ENCODE measurements at regions not wholly inside any gene's neighbourhood (a gene's known extent, or its start where the extent isn't known, plus 50 kb on each side); places are given as distances from the start of the nearest gene placed in this dataset.
A peak's percentile ranks its signal among the peaks of the same experiment; 100 is the strongest.
"Not testable (repeated sequence)": the region's sequence is repeated elsewhere in the genome, so short reads cannot be mapped to it uniquely, and the experiment has no call there.

- H3K27ac ChIP-seq (ENCODE audit: low read depth, low read length), result no peak overlapping the region
- H3K4me3 ChIP-seq (ENCODE audit: low read length in 3 of 3), result no peak overlapping the region
- peak overlapping the region in 1 of 3 donors; percentile 3 for H3K9ac ChIP-seq (ENCODE audit: low read depth in 1 of 3, low read length in 3 of 3)
Measured at GRCh38 chr4:53705151-53705764, 114.0 kb upstream of the LNX1 start.

GRCh38 chr4:53704329-53704728, 113.0 kb upstream of the LNX1 start:
- Histone ChIP-seq H3K27me3 (ENCODE audit: control insufficient read depth in 3 of 3, insufficient read depth in 3 of 3, low read length in 3 of 3) (peaks cover 0 to 5% (median 0%) of the 10 kb centered on the region in 3 donors), H3K9me3 (ENCODE audit: control insufficient read depth in 3 of 3, low read length in 3 of 3) (no peaks in the 10 kb centered on the region), H3K4me1 (ENCODE audit: control insufficient read depth in 3 of 3, insufficient read depth in 3 of 3, low read length in 3 of 3) (peaks cover 14 to 23% (median 17%) of the 10 kb centered on the region in 3 donors), H3K36me3 (ENCODE audit: control insufficient read depth in 3 of 3, insufficient read depth in 3 of 3, low read length in 3 of 3) (no peaks in the 10 kb centered on the region), H3K9ac (ENCODE audit: low read depth in 1 of 3, low read length in 3 of 3) (no peak overlapping the region), H3K27ac (ENCODE audit: low read depth, low read length) (no peak overlapping the region), H3K4me3 (ENCODE audit: low read length in 3 of 3) (no peak overlapping the region)

More at GRCh38 chr4:53705151-53705764, 114.0 kb upstream of the LNX1 start:
- peaks cover 0 to 5% (median 0%) of the 10 kb centered on the region in 3 donors for H3K27me3 ChIP-seq (ENCODE audit: control insufficient read depth in 3 of 3, insufficient read depth in 3 of 3, low read length in 3 of 3)
- peaks cover 14 to 23% (median 17%) of the 10 kb centered on the region in 3 donors for H3K4me1 ChIP-seq (ENCODE audit: control insufficient read depth in 3 of 3, insufficient read depth in 3 of 3, low read length in 3 of 3)
- H3K36me3 ChIP-seq (ENCODE audit: control insufficient read depth in 3 of 3, insufficient read depth in 3 of 3, low read length in 3 of 3), result no peaks in the 10 kb centered on the region
- H3K9me3 ChIP-seq (ENCODE audit: control insufficient read depth in 3 of 3, low read length in 3 of 3), result no peaks in the 10 kb centered on the region

GRCh38 chr4:53703267-53703655, 112.0 kb upstream of the LNX1 start:
- Histone ChIP-seq H3K36me3 (ENCODE audit: control insufficient read depth in 3 of 3, insufficient read depth in 3 of 3, low read length in 3 of 3) (no peaks in the 10 kb centered on the region), H3K9me3 (ENCODE audit: control insufficient read depth in 3 of 3, low read length in 3 of 3) (no peaks in the 10 kb centered on the region), H3K9ac (ENCODE audit: low read depth in 1 of 3, low read length in 3 of 3) (peak overlapping the region in 2 of 3 donors; percentile 44 to 62), H3K4me3 (ENCODE audit: low read length in 3 of 3) (peak overlapping the region; percentile 58 to 68 (median 62)), H3K27ac (ENCODE audit: low read depth, low read length) (peak overlapping the region; percentile 51), H3K4me1 (ENCODE audit: control insufficient read depth in 3 of 3, insufficient read depth in 3 of 3, low read length in 3 of 3) (peaks cover 14 to 23% (median 17%) of the 10 kb centered on the region in 3 donors), H3K27me3 (ENCODE audit: control insufficient read depth in 3 of 3, insufficient read depth in 3 of 3, low read length in 3 of 3) (peaks cover 0 to 5% (median 0%) of the 10 kb centered on the region in 3 donors)

- Histone ChIP-seq H3K9me3 (ENCODE audit: control insufficient read depth in 3 of 3, low read length in 3 of 3) (no peaks in the 10 kb centered on the region), H3K27me3 (ENCODE audit: control insufficient read depth in 3 of 3, insufficient read depth in 3 of 3, low read length in 3 of 3) (peaks cover 0 to 5% (median 0%) of the 10 kb centered on the region in 3 donors), H3K4me1 (ENCODE audit: control insufficient read depth in 3 of 3, insufficient read depth in 3 of 3, low read length in 3 of 3) (peaks cover 14 to 23% (median 17%) of the 10 kb centered on the region in 3 donors), H3K4me3 (ENCODE audit: low read length in 3 of 3) (peak overlapping the region; percentile 58 to 68 (median 62)), H3K9ac (ENCODE audit: low read depth in 1 of 3, low read length in 3 of 3) (peak overlapping the region in 2 of 3 donors; percentile 44 to 62), H3K27ac (ENCODE audit: low read depth, low read length) (peak overlapping the region; percentile 51), H3K36me3 (ENCODE audit: control insufficient read depth in 3 of 3, insufficient read depth in 3 of 3, low read length in 3 of 3) (no peaks in the 10 kb centered on the region)
Measured at GRCh38 chr4:53702334-53703266, 111.3 kb upstream of the LNX1 start.

- H3K27me3 ChIP-seq (ENCODE audit: control insufficient read depth in 3 of 3, insufficient read depth in 3 of 3, low read length in 3 of 3); H3K27ac ChIP-seq (ENCODE audit: low read depth, low read length); H3K4me3 ChIP-seq (ENCODE audit: low read length in 3 of 3); H3K9me3 ChIP-seq (ENCODE audit: control insufficient read depth in 3 of 3, low read length in 3 of 3); H3K36me3 ChIP-seq (ENCODE audit: control insufficient read depth in 3 of 3, insufficient read depth in 3 of 3, low read length in 3 of 3); H3K9ac ChIP-seq (ENCODE audit: low read depth in 1 of 3, low read length in 3 of 3): not testable (repeated sequence)
- peaks cover 14 to 23% (median 17%) of the 10 kb centered on the region in 3 donors for H3K4me1 ChIP-seq (ENCODE audit: control insufficient read depth in 3 of 3, insufficient read depth in 3 of 3, low read length in 3 of 3)
Measured at GRCh38 chr4:53701260-53701659, 110.0 kb upstream of the LNX1 start.

- not testable (repeated sequence) for H3K27ac ChIP-seq (ENCODE audit: low read depth, low read length); H3K36me3 ChIP-seq (ENCODE audit: control insufficient read depth in 3 of 3, insufficient read depth in 3 of 3, low read length in 3 of 3); H3K9me3 ChIP-seq (ENCODE audit: control insufficient read depth in 3 of 3, low read length in 3 of 3); H3K4me3 ChIP-seq (ENCODE audit: low read length in 3 of 3); H3K9ac ChIP-seq (ENCODE audit: low read depth in 1 of 3, low read length in 3 of 3); H3K27me3 ChIP-seq (ENCODE audit: control insufficient read depth in 3 of 3, insufficient read depth in 3 of 3, low read length in 3 of 3)
- peaks cover 14 to 17% (median 17%) of the 10 kb centered on the region in 3 donors for H3K4me1 ChIP-seq (ENCODE audit: control insufficient read depth in 3 of 3, insufficient read depth in 3 of 3, low read length in 3 of 3)
Measured at GRCh38 chr4:53699310-53699709, 108.0 kb upstream of the LNX1 start.

- no peaks in the 10 kb centered on the region for H3K4me1 ChIP-seq (ENCODE audit: control insufficient read depth in 3 of 3, insufficient read depth in 3 of 3, low read length in 3 of 3)
- H3K27me3 ChIP-seq (ENCODE audit: control insufficient read depth in 3 of 3, insufficient read depth in 3 of 3, low read length in 3 of 3), result no peaks in the 10 kb centered on the region
- H3K9ac ChIP-seq (ENCODE audit: low read depth in 1 of 3, low read length in 3 of 3), result no peak overlapping the region
- no peaks in the 10 kb centered on the region for H3K36me3 ChIP-seq (ENCODE audit: control insufficient read depth in 3 of 3, insufficient read depth in 3 of 3, low read length in 3 of 3)
- no peaks in the 10 kb centered on the region for H3K9me3 ChIP-seq (ENCODE audit: control insufficient read depth in 3 of 3, low read length in 3 of 3)
- H3K4me3 ChIP-seq (ENCODE audit: low read length in 3 of 3), result no peak overlapping the region
- H3K27ac ChIP-seq (ENCODE audit: low read depth, low read length), result no peak overlapping the region
Measured at GRCh38 chr4:53697016-53697685, 105.9 kb upstream of the LNX1 start.

GRCh38 chr4:53695540-53696463, 104.5 kb upstream of the LNX1 start:
- Histone ChIP-seq H3K4me3 (ENCODE audit: low read length in 3 of 3) (no peak overlapping the region), H3K4me1 (ENCODE audit: control insufficient read depth in 3 of 3, insufficient read depth in 3 of 3, low read length in 3 of 3) (no peaks in the 10 kb centered on the region), H3K27me3 (ENCODE audit: control insufficient read depth in 3 of 3, insufficient read depth in 3 of 3, low read length in 3 of 3) (no peaks in the 10 kb centered on the region), H3K9me3 (ENCODE audit: control insufficient read depth in 3 of 3, low read length in 3 of 3) (no peaks in the 10 kb centered on the region), H3K27ac (ENCODE audit: low read depth, low read length) (no peak overlapping the region), H3K36me3 (ENCODE audit: control insufficient read depth in 3 of 3, insufficient read depth in 3 of 3, low read length in 3 of 3) (no peaks in the 10 kb centered on the region), H3K9ac (ENCODE audit: low read depth in 1 of 3, low read length in 3 of 3) (no peak overlapping the region)

GRCh38 chr4:53694666-53695065, 103.4 kb upstream of the LNX1 start:
- Histone ChIP-seq H3K9ac (ENCODE audit: low read depth in 1 of 3, low read length in 3 of 3) (no peak overlapping the region), H3K9me3 (ENCODE audit: control insufficient read depth in 3 of 3, low read length in 3 of 3) (no peaks in the 10 kb centered on the region), H3K27me3 (ENCODE audit: control insufficient read depth in 3 of 3, insufficient read depth in 3 of 3, low read length in 3 of 3) (no peaks in the 10 kb centered on the region), H3K4me3 (ENCODE audit: low read length in 3 of 3) (no peak overlapping the region), H3K36me3 (ENCODE audit: control insufficient read depth in 3 of 3, insufficient read depth in 3 of 3, low read length in 3 of 3) (no peaks in the 10 kb centered on the region), H3K27ac (ENCODE audit: low read depth, low read length) (no peak overlapping the region), H3K4me1 (ENCODE audit: control insufficient read depth in 3 of 3, insufficient read depth in 3 of 3, low read length in 3 of 3) (no peaks in the 10 kb centered on the region)

Data from skeletal muscle tissue (tissue), 3 donors.